Erythroblast (primary cell): ENCODE measurements at regions not wholly inside any gene's neighbourhood (a gene's known extent, or its start where the extent isn't known, plus 50 kb on each side); places are given as distances from the start of the nearest gene placed in this dataset.

ENCODE experiments used
- GATA1 ChIP-seq: IDR thresholded peaks from 2 replicates; pipeline ENCODE4 v1.6.1; 2011; ENCODE audit warnings: low read depth, mild to moderate bottlenecking, control low read depth, low read length, moderate library complexity
- POLR2A ChIP-seq: IDR thresholded peaks from 2 replicates; pipeline ENCODE4 v1.6.1; 2011; ENCODE audit warnings: mild to moderate bottlenecking, low read length

DNA sequence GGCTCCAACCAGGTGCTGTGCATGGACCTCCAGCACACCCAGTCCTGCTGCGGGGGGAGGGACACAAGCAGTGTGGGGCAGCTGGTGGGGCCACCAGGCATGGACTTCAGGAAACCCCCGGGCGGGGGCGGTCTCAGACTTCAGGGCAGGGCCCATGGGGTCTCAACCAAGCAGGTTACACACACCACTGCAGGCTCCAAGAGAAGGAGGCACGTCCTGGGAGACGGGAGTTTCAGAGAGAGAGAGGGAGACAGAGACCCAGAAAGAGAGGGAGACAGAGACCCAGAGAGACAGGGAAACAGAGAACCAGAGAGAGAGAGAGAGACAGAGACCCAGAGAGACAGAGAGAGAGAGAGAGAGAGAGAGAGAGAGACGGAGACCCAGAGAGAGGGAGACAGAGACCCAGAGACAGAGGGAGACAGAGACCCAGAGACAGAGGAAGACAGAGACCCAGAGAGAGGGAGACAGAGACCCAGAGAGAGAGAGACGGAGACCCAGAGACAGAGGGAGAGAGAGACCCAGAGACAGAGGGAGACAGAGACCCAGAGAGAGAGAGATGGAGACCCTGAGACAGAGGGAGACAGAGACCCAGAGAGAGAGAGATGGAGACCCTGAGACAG, 128.9 kb downstream of the NCOR2 start:
- no peak for TF ChIP-seq POLR2A
- no peak for TF ChIP-seq GATA1
